GM18868 (cell line): ENCODE measurements at regions not wholly inside any gene's neighbourhood (a gene's known extent, or its start where the extent isn't known, plus 50 kb on each side); places are given as distances from the start of the nearest gene placed in this dataset.
"Not testable (repeated sequence)": the region's sequence is repeated elsewhere in the genome, so short reads cannot be mapped to it uniquely, and the experiment has no call there.

Source experiments
- ATAC-seq: cut with Tn5 transposase; IDR thresholded peaks from one replicate; pipeline ENCODE4 v1.9.1; 2021; ENCODE audit warnings: mild to moderate bottlenecking, moderate library complexity; ENCODE audit not compliant: unreplicated experiment

DNA sequence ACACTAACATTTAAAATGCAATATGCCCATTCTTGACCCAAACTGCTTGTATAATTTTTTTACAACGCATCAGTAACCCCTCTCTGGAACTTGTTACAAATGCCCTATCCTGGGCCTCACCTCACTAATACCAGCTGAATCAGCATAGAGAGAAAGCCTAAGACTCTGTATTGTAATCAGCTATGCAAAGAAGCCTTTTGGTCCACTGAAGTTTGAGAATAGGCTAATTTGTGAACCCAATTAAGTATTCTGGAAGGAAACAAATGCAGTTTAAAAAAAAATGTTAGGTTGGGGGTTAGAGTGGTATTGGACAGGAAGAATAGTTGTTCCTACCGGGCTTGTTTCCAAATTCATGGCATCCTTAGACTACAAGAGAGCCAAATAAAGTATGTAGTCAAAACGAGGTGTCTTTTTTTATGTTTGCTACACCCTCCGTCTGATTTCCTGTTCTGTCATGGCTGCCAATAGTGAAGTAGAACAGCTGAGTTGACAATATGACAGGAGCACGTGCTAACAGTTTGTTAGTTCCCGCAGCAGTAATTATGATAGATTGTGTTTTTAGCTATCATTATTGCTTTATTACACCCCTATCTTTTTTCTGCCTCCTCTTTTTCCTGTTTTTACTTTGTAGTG, 1048.7 kb upstream of the NUDT12 start:
- ATAC-seq = no peak

DNA sequence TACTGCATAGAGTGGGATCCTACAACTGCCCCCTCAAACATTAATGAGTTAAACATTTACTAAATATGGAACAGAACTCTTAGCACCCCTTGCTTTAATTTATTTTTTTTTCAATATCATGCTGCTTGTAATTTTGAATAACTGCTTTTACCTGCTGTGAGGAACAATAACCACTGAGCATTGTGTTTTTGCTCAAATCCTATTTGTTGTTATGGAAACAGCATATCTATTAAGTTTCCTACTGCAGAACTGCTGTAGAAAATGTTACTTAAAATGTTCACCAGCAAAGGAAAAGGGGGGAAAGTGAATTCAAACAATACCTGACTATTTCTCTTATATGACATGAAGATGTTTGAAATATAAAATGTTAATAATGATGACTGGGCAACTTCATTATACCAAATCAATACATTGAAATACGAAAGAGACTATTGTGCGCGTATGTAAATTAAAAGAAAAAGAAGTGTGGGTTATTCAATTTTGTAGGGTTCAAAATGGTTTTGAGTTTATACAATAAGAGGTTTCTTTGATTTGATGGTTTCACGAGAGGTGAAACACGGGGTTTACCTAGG, 1043.8 kb upstream of the NUDT12 start:
- no peak for ATAC-seq

- no peak for ATAC-seq
Observed at GRCh38 chr5:104599726-104600125, 1037.1 kb upstream of the NUDT12 start.

- ATAC-seq = no peak
Observed at GRCh38 chr5:104598285-104598684, 1035.7 kb upstream of the NUDT12 start.

DNA sequence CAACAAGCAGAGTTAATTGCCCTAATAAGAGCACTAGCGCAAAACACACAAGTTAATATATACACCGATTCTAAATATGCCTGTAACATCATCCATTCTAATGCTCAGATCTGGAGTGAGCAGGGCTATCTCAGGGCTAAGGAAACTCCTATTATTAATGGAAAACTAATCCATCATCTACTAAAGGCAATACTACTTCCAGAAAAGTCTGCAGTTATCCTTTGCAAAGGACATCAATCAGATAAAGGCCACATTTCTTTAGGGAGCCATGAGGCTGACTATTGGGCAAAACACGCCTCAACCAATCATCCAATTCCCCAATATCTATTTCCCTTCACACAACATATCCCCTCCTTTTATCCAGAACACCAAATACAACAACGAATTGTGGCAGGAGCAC, 1032.3 kb upstream of the NUDT12 start:
- no peak for ATAC-seq

GRCh38 chr5:104576677-104577076, 1014.1 kb upstream of the NUDT12 start:
- no peak for ATAC-seq

- ATAC-seq = no peak
Observed at GRCh38 chr5:104573949-104574709, 1011.5 kb upstream of the NUDT12 start.

DNA sequence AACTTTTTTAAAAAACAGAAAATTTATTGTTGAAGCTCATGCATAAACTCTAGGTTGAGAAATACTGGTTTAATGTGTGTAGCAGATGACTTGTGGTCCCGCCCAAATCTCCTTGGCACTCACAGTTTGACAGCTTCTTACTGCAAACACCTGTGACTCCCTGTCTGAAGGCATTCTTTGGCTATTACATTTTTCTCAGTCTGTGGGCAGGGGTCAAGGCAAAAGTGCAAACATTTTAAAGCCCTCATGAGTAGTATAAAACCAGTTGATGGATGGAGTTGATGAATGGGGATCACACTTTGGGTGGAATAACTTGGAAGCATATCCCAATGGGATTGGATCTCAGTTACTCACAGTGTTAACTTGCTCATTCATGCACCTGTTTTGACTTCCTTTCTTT, 1007.0 kb upstream of the NUDT12 start:
- ATAC-seq = no peak

DNA sequence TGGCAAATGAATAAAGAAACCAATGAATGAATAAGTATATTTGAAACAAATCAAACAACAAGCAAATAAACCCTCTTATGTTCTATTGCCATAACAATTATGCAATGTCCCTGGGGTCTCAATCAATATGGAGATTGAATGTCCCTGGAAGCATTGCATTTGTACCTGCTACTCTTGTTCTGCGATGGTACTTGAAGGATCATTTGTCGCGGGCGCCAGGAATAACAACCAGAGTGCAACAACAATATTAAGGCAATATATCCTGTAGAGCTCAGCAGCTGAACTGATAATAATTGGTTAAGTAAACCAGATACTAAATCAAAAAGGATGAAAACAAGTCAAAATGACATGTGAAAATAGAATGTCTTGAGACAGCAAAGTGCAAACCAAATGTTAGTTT, 1001.9 kb upstream of the NUDT12 start:
- ATAC-seq = no peak

- no peak for ATAC-seq
Observed at GRCh38 chr5:104556957-104557356, 994.4 kb upstream of the NUDT12 start.

GRCh38 chr5:104551628-104552027, 989.0 kb upstream of the NUDT12 start:
- no peak for ATAC-seq

DNA sequence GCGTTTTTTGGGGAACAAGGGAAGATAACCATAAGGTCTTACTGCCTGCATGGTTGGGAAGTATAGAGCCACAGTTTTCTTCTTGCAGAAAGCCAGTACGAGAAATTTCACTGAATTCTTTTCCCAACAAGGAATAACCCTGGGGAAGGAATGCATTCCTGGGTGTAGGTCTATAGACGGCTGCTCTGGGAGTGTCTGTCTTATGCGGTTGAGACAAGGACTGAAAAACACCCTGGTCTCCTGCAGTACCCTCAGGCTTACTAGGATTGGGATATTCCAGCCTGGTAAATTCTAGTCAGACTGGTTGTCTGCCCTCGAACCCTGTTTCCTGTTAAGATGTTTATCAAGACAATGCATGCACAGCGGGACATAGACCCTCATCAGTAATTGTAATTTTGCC, 984.3 kb upstream of the NUDT12 start:
- ATAC-seq = not testable (repeated sequence)

DNA sequence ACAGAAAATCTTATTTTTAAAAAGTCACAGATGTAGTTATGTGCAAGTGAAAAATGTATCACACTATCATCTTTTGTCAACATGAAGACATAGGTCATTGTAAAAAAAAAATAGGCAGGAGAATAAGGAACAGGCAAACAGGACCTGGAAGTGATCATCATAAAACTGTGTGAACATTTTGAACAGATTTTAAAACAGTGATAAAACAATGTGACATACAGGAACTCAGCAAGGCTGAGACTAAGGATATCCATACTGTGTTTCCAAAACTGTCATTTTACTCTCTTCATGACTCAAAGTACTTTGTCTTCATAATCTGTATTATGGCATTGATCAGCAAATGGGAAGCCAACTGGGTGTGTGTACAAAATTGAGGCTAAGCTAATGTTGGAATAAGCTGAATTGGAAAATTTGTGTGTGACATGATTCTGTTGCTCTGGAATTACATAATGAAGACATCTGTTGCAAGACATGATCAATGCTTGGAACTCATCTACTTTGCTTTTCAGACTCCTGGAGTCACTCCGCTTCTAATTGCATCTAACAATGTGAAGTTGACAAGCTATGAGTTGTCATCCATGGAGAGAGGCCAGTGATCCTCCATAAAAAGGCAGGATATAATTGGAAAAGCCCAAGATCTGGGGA, 978.7 kb upstream of the NUDT12 start:
- ATAC-seq = no peak

DNA sequence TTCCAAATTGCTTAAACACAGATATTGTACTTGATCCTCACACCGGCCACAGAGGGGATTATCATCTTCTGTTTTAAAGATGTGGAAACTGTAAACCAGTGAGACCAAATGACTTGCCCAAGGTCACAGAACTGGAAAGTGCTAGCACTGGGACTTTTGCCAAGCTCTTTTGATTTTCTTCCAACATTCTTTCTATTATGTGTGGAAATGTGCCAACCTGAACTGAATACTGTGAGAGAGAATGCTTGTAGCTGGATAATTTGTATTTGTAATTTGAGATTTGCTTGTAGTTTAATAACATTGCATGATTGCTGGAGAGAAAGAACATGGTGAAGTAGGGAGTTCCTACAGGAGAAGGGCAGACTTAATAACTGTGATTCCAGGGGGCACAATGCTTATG, 977.9 kb upstream of the NUDT12 start:
- no peak for ATAC-seq

DNA sequence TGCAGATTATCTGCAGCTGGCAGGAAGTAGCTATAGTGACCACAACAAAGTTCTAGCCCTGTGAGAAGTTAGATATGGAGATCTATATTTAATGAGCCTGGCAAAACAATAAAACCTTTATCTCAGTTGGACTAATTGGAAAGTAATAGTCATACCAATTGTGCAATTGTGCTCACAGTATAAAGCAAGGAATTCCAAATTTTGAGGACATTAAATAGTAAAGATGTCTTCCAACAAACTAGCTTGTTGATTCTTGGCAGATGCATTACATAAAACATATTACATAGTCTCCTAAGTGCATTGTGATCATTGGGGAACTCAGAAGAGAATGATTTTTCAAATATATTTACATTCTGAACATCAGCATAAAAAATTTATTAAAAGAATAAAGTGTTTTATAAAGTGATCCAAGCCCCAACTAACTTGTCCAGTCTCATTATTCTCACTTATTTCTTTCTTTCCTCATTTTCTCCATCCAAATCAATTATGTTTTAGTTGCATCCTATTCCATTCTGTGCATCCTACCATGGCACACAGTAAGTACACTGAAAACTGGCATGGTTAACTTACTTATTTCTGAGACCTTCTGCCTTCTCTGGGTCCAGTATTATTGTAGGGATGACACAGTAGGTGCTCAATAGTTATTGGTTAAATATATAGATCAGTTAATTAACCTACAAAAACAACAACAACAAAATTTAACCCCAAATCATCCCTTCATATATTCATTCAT, 977.2 kb upstream of the NUDT12 start:
- ATAC-seq = no peak

- ATAC-seq = no peak
Observed at GRCh38 chr5:104538734-104539133, 976.1 kb upstream of the NUDT12 start.

- ATAC-seq = no peak
Observed at GRCh38 chr5:104533498-104533897, 970.9 kb upstream of the NUDT12 start.

- ATAC-seq = no peak
Observed at GRCh38 chr5:104526866-104527265, 964.3 kb upstream of the NUDT12 start.

DNA sequence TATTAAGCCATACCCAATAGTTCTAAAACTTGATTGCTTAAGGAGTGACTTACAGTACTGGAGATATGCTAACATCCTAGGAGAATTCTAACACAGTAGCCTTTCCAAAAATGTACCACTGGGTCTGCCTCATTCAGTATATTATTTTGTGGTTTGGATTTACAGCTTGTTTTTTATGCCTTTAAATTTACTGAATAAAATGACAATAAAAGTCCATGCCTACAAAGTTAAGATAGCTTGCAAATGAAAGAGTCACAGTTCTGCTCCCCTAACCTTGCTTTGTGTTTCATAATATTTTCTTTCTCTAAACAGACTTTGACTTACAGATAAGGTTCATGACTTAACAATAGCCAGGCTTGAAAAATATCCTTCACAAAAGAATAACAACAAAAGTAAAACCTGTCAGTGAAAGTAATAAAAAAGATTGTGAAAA, 951.1 kb upstream of the NUDT12 start:
- no peak for ATAC-seq

DNA sequence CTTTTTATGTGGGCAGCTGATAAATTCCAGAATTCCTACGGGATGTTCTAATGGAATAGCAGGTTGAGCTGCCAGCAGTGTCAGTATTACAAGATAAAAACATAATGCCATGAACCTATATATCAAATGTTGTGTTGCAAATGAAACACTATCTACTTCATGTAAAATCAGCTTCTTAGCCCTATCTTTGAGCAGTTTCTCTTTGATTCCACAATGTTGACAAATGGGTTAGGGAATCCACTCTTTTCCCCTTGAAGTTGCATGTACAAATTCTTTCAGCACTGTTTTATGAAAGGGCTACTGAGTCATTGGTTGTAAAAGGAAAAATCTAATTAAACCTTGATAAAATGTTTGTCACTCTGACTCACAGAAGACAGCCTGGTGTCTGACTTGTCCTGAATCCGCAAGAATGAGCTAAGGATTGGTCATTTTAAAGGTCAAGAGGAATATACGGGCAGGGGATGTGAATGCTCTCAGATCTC, 950.6 kb upstream of the NUDT12 start:
- no peak for ATAC-seq
